NCI-H128 (cell line): ENCODE measurements at regions not wholly inside any gene's neighbourhood (a gene's known extent, or its start where the extent isn't known, plus 50 kb on each side); places are given as distances from the start of the nearest gene placed in this dataset.

Experiments used
- DNase-seq: peaks from one replicate; lab custom pipeline; 2025; ENCODE audit not compliant: unreplicated experiment; lab: John Stamatoyannopoulos, UW

- DNase-seq, result no peak
Observed at GRCh38 chr9:90948156-90948555, 146.5 kb downstream of the SYK start.

DNA sequence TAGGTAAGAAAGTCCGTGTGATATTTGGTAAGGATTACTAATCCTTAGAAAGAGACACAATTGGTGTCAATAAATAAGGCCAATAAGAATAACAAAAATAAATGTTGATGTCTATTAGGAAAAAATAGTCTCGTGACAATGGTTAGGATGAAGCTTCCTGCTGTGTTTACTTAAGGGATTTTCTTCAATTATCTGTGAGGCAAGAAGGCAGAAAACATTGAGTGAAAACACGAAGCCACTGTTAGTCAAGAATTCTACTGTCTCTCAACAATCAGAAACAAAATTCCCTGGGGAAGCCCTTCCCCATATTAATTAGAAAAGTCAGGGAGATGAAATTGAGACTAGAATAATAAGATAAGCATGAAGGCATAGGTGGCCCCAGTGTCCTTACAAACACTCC is 149.0 kb downstream of the SYK start:
- no peak for DNase-seq

GRCh38 chr9:90953200-90953599 is 151.6 kb downstream of the SYK start:
- DNase-seq, result no peak

- no peak for DNase-seq
Observed at GRCh38 chr9:90953805-90954204, 152.2 kb downstream of the SYK start.

DNA sequence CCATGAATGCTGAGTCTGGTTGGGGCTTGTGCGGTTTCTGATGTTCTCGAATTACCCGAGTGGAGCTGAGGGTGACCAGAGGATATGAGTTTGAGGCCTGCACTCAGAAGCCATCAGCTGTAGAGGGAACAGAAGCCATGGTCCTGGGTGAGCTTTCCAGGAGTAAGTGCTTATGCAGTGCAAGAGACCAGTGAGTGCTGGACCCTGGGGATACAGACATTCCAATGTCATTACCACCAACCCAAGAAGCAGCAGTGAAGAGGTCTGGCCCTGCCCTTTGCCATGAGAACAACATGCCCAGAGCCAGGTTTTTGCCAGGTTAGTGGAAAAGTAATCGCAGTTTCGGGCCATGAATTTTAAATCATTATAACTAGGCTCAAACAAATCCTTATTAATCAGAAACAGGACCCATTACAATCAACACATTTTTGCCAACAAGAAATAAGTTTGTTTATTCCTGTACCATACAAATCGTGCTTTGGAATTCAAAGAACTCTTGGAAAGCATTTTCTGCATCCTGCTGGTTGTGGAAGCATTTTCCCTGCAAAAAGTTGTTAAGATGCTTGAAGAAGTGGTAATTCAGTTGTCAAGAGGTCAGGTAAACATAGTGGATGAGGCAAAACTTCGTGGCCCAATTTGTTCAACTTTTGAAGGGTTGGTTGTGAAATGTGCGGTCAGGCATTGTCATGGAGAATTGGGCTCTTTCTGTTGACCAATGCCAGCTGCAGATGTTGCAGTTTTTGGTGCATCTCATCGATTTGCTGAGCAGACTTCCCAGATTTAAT is 154.6 kb downstream of the SYK start:
- DNase-seq, result no peak

DNA sequence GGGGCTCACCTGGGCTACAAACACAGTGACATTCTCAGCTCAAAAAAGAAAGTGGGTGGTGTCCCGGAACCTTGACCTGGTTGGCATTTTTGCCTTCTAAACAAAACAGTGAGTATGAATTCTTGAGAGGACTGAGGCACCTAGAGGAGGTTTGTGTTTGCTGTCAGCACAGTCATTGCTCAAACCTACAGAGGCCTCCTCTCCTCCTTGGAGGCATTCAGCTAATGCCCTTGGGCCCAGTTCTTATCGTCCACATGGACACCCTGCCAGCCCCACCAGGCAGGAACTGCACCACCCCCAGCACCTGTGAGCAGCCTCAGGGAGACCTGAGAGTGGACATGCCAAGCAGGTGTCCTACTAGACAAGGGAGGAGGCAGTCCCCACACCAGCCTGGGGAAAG is 156.7 kb downstream of the SYK start:
- DNase-seq, result no peak

- DNase-seq, result no peak
Observed at GRCh38 chr9:90960941-90961340, 159.3 kb downstream of the SYK start.

- DNase-seq, result peak; percentile 54
Observed at GRCh38 chr9:90961375-90961774, 159.8 kb downstream of the SYK start.

- no peak for DNase-seq
Observed at GRCh38 chr9:90964101-90965020, 162.7 kb downstream of the SYK start.

DNA sequence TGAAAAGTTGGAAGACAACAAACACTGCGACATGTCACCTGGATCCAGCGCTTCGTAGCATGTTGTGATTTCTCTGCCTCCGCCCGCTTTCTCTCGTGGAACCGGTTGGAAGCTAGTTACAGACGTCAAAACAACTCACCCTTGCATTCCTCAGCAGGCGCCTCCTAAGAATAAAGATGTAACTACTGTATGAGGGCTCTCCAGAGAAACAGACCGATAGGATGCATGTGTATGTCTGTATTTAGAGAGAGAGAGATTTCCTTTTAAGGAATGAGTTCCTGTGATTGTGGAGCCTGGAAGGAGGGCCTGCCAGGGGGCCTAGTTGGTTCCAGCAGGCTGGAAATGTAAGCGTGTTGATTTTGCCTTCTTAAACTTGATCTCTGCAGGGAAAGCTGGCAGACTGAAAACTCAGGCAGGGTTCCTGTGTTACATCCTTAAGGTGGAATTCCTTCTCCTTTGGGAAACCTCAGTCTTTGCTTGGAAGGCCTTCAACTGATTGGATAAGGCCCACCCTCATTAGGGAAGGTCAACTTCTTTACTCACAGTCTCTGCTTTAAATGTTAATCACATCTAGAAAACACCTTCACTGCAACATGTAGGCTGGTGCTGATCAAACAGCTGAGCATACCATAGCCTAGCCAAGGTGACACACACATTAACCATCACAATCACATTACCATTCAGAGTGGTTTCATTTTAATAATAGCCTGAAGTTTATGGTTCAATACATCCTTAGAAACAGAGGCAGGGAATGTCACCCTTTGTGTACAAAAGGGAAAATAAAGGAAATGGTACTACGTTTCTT is 163.8 kb downstream of the SYK start:
- no peak for DNase-seq

GRCh38 chr9:90966031-90966290 is 164.3 kb downstream of the SYK start:
- DNase-seq, result no peak

DNA sequence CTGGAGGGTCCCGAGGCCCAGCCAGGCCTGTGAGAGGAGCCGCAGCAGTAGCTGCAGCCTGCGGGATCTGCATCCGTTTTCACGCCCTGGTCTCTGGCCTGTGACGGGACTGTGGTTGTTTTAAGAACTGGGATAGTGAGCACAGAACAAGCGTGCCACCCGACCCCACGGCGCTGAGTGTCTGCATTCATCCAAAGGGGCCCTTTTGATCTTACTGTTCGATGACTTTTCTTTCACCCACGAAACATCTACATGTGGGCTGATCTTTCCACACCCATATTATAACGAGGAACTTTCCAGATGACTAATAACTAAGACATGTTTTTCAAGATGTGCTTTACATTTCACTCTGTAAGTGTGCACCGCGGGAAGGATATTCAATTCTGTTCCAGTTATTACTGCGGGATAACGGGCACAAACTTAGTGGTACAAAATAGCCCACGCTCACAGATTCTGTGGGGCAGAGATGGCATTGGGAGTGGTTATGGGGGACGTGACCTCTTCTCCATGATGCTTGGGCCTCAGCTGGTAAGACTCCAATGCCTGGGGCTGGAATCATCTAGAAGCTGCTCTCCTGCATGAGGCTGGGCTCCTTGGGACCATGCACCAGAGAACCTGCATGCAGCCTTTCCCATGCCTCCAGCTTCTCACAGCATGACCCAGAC is 165.0 kb downstream of the SYK start:
- no peak for DNase-seq

- no peak for DNase-seq
Observed at GRCh38 chr9:90967145-90967538, 165.5 kb downstream of the SYK start.

GRCh38 chr9:90969021-90969675 is 167.5 kb downstream of the SYK start:
- DNase-seq, result peak; percentile 38

DNA sequence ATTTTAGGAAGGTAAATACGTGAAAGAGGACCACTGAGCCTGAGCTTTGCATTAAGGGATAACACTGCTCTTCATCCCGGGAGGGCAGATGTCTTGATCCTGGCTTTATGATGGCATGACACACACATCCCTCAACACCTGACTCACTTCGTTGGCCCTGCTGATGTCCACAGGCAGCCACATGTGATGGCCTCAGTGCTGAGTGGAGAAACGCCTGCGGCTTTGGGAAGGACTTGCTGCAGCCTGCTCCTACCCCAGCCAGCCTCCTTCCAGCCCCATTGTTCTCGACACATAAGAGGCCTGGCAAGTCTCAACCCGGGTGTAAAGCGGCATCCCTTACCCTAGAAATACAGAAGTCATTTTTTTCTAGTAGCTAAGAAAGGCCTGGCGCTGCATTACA is 169.0 kb downstream of the SYK start:
- no peak for DNase-seq

DNA sequence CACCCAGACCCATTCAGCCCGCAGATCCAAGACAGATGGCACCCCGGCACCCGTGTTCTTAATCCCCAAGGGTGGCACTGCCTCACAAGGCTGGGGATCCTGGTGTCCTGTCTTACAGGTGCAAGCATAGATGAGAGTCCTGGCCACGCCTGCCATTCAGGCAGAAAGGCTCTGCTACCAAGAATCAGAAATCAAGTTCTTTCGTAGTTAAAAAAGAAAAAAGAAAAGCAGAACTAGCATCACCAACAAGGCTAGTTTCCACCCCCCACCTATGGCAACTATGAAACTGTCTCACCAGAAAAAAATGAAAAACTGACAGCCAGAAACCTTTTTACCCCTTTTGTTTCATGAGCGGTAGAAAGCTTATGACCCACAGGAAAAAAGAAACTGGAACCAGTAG is 170.4 kb downstream of the SYK start:
- no peak for DNase-seq

DNA sequence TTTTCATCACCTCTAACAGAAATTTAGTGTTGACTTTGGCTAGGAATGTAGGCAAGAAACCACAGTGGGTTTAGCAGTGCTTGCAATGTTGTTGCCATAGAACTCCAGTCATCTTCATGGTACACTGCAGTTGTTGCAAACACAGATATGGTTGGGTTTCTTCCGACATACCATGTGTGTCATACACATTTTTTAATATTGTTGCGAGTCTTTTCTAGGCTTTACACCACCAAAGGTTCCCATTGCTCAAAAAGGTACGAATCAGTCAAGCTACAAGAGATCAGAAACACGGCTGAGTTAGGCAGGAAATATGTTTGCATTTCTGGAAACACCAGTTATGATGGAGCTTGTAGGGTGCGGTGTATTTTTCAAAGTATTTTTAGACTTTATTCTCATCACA is 172.4 kb downstream of the SYK start:
- no peak for DNase-seq

DNA sequence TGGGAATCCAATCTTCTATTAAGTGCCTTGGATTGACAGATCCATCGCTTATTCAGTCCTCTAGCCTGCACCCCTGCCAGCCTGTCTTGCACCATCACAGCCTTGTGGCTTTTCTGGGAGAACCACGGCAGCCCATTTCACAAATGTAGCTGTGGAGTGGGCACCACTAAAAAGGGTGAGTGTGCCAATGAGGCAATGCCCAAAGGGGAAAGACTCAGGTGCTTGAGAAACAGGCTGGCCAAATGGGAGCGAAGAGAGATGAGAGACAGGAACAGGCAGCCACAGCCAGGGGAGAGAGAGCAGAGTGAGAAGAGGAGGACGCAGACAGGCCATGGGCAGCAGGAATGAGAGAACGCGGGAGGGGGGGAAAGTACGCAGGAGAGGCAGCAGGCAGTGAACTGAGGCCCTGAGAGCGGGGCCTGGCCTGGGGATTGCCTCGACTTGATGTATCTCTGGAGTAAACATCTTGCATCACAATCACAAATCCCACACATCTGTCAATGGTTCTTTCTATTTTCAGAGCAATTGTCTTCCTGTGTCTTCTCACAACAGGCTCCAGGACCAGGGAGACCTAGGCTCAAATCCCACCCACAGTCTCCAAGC is 173.1 kb downstream of the SYK start:
- DNase-seq, result no peak

- DNase-seq, result no peak
Observed at GRCh38 chr9:90975781-90976538, 174.3 kb downstream of the SYK start.
